Type B pancreatic cell (in vitro differentiated cells): ENCODE measurements at regions not wholly inside any gene's neighbourhood (a gene's known extent, or its start where the extent isn't known, plus 50 kb on each side); places are given as distances from the start of the nearest gene placed in this dataset.

ENCODE experiments used
- DNase-seq: peaks from one replicate; pipeline ENCODE4 v3.0.0; 2021; ENCODE audit warnings: mixed read lengths; ENCODE audit not compliant: unreplicated experiment; ENCODE audit errors: extremely low spot score
- H3K27ac Mint-ChIP-seq: 2 replicates; pipeline ENCODE4 v1.8.0; 2021; ENCODE audit warnings: mild to moderate bottlenecking, mixed read lengths
- H3K27me3 Mint-ChIP-seq: 2 replicates; pipeline ENCODE4 v1.8.0; 2021; ENCODE audit warnings: mixed read lengths
- H3K36me3 Mint-ChIP-seq: 2 replicates; pipeline ENCODE4 v1.8.0; 2021; ENCODE audit warnings: mixed read lengths
- H3K4me1 Mint-ChIP-seq: one replicate; pipeline ENCODE4 v1.8.0; 2021; ENCODE audit warnings: mixed read lengths; ENCODE audit not compliant: unreplicated experiment
- H3K4me3 Mint-ChIP-seq: 2 replicates; pipeline ENCODE4 v1.8.0; 2021; ENCODE audit warnings: mild to moderate bottlenecking, mixed read lengths
- H3K9me3 Mint-ChIP-seq: 2 replicates; pipeline ENCODE4 v1.8.0; 2021; ENCODE audit warnings: mixed read lengths
- CTCF ChIP-seq: fragments of 200-600 bp; sonication (generic); conservative IDR thresholded peaks from 2 replicates; pipeline ENCODE4 v1.5.0; 2021; ENCODE audit warnings: antibody characterized with exemption, mild to moderate bottlenecking

DNA sequence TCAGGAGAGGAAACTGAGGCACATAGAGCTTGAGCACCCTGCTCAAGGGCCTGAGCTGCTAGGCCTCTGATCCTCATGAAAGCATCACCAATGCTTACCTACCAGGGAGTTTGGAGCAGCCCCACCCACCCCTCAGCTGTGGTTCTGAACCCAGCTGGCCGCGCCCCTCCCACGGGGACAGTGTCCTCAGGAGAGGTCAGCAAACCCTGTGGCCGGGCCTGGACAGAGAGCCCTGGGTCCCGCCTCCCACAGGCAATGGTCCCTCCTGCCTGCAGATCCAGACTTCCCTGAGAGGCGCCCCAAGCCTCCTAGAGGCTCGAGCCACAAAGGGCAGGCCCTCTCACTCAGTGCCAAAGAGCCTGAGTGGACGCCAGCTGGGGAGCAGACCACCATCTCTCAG, 184.9 kb downstream of the BRD1 start:
- Mint-ChIP-seq H3K4me3 (no peak overlapping the region), H3K27ac (no peak overlapping the region), H3K4me1 (no peaks in the 10 kb centered on the region), H3K27me3 (peaks cover 11% of the 10 kb centered on the region), H3K36me3 (no peaks in the 10 kb centered on the region), H3K9me3 (no peaks in the 10 kb centered on the region)
- no peak for DNase-seq
- TF ChIP-seq CTCF = no peak

GRCh38 chr22:49642331-49642730, 185.3 kb downstream of the BRD1 start:
- H3K27me3 Mint-ChIP-seq = peaks cover 9% of the 10 kb centered on the region
- H3K4me3 Mint-ChIP-seq = no peak overlapping the region
- H3K27ac Mint-ChIP-seq = no peak overlapping the region
- no peaks in the 10 kb centered on the region for H3K4me1 Mint-ChIP-seq
- H3K9me3 Mint-ChIP-seq = no peaks in the 10 kb centered on the region
- no peak for DNase-seq
- H3K36me3 Mint-ChIP-seq = no peaks in the 10 kb centered on the region
- TF ChIP-seq CTCF = no peak

DNA sequence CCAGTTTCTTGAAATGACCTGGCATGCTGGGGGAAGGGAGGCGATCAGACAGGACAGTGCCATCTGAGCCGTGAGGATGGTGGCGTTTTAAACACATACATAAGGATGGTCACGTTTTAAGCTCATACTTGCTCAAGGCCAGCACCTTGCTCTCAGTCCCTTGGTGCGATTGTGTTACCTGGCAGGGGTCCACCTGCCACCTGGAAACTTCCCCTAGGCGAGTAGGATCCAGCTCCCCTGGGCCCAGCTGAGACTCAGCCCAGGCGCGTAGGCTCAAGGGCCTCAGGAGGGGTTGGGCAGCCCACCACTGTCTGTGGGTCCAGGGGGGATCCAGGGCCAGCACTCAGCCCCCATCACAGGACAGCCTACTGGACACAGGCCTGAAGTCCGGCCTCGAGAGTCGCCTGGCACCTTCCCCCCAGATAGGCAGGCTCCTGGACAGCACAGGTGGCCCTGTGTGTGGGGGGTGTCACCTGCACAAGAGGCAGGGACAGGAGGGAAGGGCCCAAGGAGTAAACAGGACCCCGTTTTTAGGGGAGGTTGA, 185.8 kb downstream of the BRD1 start:
- no peak for TF ChIP-seq CTCF
- Mint-ChIP-seq H3K36me3 (no peaks in the 10 kb centered on the region), H3K27ac (no peak overlapping the region), H3K27me3 (peaks cover 5% of the 10 kb centered on the region), H3K4me1 (no peaks in the 10 kb centered on the region), H3K4me3 (no peak overlapping the region), H3K9me3 (no peaks in the 10 kb centered on the region)
- DNase-seq = no peak

- DNase-seq = no peak
- no peak for TF ChIP-seq CTCF
- H3K4me3 Mint-ChIP-seq = no peak overlapping the region
- H3K27ac Mint-ChIP-seq = no peak overlapping the region
- no peaks in the 10 kb centered on the region for H3K36me3 Mint-ChIP-seq
- H3K9me3 Mint-ChIP-seq = no peaks in the 10 kb centered on the region
- peaks cover 4% of the 10 kb centered on the region for H3K27me3 Mint-ChIP-seq
- no peaks in the 10 kb centered on the region for H3K4me1 Mint-ChIP-seq
Measured at GRCh38 chr22:49640366-49641095, 187.1 kb downstream of the BRD1 start.

GRCh38 chr22:49639956-49640355, 187.7 kb downstream of the BRD1 start:
- no peaks in the 10 kb centered on the region for H3K4me1 Mint-ChIP-seq
- no peaks in the 10 kb centered on the region for H3K36me3 Mint-ChIP-seq
- TF ChIP-seq CTCF = no peak
- no peak overlapping the region for H3K27ac Mint-ChIP-seq
- no peak overlapping the region for H3K4me3 Mint-ChIP-seq
- DNase-seq = no peak
- peaks cover 2% of the 10 kb centered on the region for H3K27me3 Mint-ChIP-seq
- H3K9me3 Mint-ChIP-seq = no peaks in the 10 kb centered on the region
